ENCODE measurements at regions not wholly inside any gene's neighbourhood (a gene's known extent, or its start where the extent isn't known, plus 50 kb on each side); places are given as distances from the start of the nearest gene placed in this dataset.

- TF ChIP-seq, protein P1, sequence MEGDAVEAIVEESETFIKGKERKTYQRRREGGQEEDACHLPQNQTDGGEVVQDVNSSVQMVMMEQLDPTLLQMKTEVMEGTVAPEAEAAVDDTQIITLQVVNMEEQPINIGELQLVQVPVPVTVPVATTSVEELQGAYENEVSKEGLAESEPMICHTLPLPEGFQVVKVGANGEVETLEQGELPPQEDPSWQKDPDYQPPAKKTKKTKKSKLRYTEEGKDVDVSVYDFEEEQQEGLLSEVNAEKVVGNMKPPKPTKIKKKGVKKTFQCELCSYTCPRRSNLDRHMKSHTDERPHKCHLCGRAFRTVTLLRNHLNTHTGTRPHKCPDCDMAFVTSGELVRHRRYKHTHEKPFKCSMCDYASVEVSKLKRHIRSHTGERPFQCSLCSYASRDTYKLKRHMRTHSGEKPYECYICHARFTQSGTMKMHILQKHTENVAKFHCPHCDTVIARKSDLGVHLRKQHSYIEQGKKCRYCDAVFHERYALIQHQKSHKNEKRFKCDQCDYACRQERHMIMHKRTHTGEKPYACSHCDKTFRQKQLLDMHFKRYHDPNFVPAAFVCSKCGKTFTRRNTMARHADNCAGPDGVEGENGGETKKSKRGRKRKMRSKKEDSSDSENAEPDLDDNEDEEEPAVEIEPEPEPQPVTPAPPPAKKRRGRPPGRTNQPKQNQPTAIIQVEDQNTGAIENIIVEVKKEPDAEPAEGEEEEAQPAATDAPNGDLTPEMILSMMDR (IDR thresholded peaks at IDR 0.05; ENCODE audit: extremely low read depth in 1 of 2, insufficient read depth in 1 of 2, low read depth in 1 of 2, low read length in 2 of 2) = no peak
- TF ChIP-seq, protein P2, sequence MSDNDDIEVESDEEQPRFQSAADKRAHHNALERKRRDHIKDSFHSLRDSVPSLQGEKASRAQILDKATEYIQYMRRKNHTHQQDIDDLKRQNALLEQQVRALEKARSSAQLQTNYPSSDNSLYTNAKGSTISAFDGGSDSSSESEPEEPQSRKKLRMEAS (IDR thresholded peaks at IDR 0.05; ENCODE audit: insufficient read depth, insufficient read length) = no peak
- no peak for TF ChIP-seq POLR2A (IDR thresholded peaks at IDR 0.05; ENCODE audit: low read depth, low read length)
- TF ChIP-seq JUN (IDR thresholded peaks at IDR 0.05; ENCODE audit: borderline replicate concordance, insufficient read depth, insufficient read length, low read depth) = no peak
- TF ChIP-seq MYC (IDR thresholded peaks at IDR 0.05; ENCODE audit: low read depth, low read length) = no peak
Measured at GRCh38 chr5:108459769-108460168, 77.9 kb upstream of the FBXL17 start.

Data from endothelial cell of umbilical vein (primary cell).